ENCODE measurements at regions not wholly inside any gene's neighbourhood (a gene's known extent, or its start where the extent isn't known, plus 50 kb on each side); places are given as distances from the start of the nearest gene placed in this dataset.

DNA sequence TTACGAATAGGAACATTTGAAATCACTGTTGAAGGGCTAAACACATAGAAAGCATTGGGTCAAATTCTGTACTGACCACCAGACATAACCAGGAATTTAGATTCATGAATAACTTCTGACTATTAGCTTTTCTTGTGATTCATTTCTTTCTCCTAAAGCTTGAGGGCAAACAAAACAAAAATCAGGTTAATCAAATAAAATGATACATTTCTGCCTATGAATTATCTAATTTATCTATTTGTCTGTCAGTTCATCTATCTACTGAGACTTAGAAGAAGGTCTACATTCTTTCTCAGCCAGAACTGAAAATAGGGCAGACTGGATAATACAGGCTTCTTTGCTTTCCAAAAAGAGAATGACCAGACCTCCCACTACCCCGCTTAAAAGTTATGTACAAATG is 65.9 kb upstream of the ST3GAL6 start:
- TF ChIP-seq, protein P1, sequence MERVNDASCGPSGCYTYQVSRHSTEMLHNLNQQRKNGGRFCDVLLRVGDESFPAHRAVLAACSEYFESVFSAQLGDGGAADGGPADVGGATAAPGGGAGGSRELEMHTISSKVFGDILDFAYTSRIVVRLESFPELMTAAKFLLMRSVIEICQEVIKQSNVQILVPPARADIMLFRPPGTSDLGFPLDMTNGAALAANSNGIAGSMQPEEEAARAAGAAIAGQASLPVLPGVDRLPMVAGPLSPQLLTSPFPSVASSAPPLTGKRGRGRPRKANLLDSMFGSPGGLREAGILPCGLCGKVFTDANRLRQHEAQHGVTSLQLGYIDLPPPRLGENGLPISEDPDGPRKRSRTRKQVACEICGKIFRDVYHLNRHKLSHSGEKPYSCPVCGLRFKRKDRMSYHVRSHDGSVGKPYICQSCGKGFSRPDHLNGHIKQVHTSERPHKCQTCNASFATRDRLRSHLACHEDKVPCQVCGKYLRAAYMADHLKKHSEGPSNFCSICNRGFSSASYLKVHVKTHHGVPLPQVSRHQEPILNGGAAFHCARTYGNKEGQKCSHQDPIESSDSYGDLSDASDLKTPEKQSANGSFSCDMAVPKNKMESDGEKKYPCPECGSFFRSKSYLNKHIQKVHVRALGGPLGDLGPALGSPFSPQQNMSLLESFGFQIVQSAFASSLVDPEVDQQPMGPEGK (CRISPR knock-in tag; IDR thresholded peaks at IDR 0.05; ENCODE audit: borderline replicate concordance): peak; percentile 53; the same call in 1 of the 2 replicates
- TF ChIP-seq ZFP3 (CRISPR knock-in tag; IDR thresholded peaks at IDR 0.05): no peak
- no peak for TF ChIP-seq TCF4 (CRISPR knock-in tag; IDR thresholded peaks at IDR 0.05; ENCODE audit: borderline replicate concordance)
- no peak for TF ChIP-seq TOX (CRISPR knock-in tag; IDR thresholded peaks at IDR 0.05; ENCODE audit: borderline replicate concordance)
- TF ChIP-seq ZC3H10 (CRISPR knock-in tag; IDR thresholded peaks at IDR 0.05): peak; percentile 79; the same call in 1 of the 2 replicates
- TF ChIP-seq ISL1 (CRISPR knock-in tag; IDR thresholded peaks at IDR 0.05): peak; percentile 77
- no peak for ATAC-seq

DNA sequence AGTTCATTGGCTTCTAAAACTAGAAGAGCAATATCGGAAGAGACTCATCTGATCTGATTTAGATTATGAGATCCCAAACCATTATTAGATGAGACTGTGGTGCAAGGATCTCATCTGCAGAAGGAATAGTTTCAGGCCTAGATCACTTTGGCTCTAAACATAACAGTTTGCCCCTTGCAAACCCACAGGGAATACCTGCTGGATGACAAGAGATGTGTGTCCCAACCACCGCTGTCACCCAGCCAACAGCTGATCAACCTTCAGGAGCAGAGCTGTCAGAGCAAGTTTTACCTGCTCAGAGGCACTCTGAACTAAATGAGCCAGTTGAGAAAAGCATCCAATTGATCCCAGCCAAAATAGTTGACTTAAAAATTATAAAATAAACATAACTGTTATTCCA is 64.0 kb upstream of the ST3GAL6 start:
- ATAC-seq: no peak; the same call in 2 of the 3 replicates
- TF ChIP-seq, protein P2, sequence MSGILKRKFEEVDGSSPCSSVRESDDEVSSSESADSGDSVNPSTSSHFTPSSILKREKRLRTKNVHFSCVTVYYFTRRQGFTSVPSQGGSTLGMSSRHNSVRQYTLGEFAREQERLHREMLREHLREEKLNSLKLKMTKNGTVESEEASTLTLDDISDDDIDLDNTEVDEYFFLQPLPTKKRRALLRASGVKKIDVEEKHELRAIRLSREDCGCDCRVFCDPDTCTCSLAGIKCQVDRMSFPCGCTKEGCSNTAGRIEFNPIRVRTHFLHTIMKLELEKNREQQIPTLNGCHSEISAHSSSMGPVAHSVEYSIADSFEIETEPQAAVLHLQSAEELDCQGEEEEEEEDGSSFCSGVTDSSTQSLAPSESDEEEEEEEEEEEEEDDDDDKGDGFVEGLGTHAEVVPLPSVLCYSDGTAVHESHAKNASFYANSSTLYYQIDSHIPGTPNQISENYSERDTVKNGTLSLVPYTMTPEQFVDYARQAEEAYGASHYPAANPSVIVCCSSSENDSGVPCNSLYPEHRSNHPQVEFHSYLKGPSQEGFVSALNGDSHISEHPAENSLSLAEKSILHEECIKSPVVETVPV (CRISPR knock-in tag; IDR thresholded peaks at IDR 0.05): no peak
- no peak for TF ChIP-seq TCF4 (CRISPR knock-in tag; IDR thresholded peaks at IDR 0.05; ENCODE audit: borderline replicate concordance)

DNA sequence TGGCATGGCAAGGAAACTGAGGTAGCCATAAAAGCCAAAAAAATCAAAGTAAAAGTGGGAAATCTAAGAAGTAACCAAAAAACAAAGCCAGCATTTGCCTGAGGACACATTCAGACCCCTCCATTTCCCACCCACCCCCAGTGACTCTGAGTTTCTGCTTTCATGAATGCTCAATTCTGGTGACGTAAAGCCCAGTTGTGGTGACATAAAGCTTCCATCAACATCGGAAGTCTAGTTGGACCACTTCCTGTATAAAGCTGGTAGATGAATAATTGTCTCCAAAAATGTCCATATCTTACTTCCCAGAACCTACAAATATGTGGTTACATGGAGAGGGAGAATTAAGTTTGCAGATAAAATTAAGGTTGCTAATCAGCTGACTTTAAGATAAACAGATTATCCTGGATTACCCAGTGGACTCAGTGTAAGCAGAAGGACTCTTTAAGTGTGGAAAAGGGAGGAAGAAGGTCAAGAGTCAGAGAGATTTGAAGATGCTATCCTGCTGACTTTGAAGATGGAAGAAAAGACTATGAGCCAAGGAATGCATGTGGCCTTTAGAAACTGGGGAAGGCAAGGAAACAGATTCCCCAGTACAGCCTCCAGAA is 62.0 kb upstream of the ST3GAL6 start:
- no peak for ATAC-seq
- TF ChIP-seq, protein P3, sequence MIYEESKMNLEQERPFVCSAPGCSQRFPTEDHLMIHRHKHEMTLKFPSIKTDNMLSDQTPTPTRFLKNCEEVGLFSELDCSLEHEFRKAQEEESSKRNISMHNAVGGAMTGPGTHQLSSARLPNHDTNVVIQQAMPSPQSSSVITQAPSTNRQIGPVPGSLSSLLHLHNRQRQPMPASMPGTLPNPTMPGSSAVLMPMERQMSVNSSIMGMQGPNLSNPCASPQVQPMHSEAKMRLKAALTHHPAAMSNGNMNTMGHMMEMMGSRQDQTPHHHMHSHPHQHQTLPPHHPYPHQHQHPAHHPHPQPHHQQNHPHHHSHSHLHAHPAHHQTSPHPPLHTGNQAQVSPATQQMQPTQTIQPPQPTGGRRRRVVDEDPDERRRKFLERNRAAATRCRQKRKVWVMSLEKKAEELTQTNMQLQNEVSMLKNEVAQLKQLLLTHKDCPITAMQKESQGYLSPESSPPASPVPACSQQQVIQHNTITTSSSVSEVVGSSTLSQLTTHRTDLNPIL (CRISPR knock-in tag; IDR thresholded peaks at IDR 0.05; ENCODE audit: low read depth): no peak
- TF ChIP-seq TCF4 (CRISPR knock-in tag; IDR thresholded peaks at IDR 0.05; ENCODE audit: borderline replicate concordance) (no peak), ISL1 (CRISPR knock-in tag; IDR thresholded peaks at IDR 0.05) (no peak), ZFP3 (CRISPR knock-in tag; IDR thresholded peaks at IDR 0.05) (0 out of 2 replicates have a peak, but pooled peaks have one; percentile 19)

DNA sequence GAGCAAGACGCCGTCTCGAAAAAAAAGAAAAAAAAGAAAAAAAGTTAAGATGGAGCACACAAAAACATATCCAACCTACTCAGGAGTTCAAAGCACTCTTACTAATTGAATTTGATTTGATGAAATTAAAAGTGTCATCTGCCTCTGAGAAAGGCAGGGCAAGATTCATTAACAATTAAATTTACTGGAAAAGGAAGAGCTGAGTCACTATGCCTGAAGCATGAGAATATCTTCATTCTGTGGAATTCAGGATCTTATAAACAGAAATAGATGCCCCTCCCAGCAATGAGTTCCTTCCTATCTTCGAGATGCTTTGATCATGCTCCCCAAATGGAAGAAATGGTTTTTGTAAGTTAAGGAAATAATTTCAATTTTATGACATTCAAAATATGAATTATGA is 61.0 kb upstream of the ST3GAL6 start:
- ATAC-seq: peak; percentile 77

More for the DNA sequence above, 61.0 kb upstream of the ST3GAL6 start:
- TF ChIP-seq ZC3H10 (CRISPR knock-in tag; IDR thresholded peaks at IDR 0.05): peak; percentile 91
- TF ChIP-seq TCF4 (CRISPR knock-in tag; IDR thresholded peaks at IDR 0.05; ENCODE audit: borderline replicate concordance): no peak
- TF ChIP-seq, protein P1 (CRISPR knock-in tag; IDR thresholded peaks at IDR 0.05; ENCODE audit: borderline replicate concordance): peak; percentile 20; the same call in 1 of the 2 replicates
- TF ChIP-seq BACH2 (CRISPR knock-in tag; IDR thresholded peaks at IDR 0.05; ENCODE audit: borderline replicate concordance): no peak
- TF ChIP-seq TOX (CRISPR knock-in tag; IDR thresholded peaks at IDR 0.05; ENCODE audit: borderline replicate concordance): no peak
- no peak for TF ChIP-seq ZNF8 (CRISPR knock-in tag; IDR thresholded peaks at IDR 0.05)
- TF ChIP-seq, protein P3 (CRISPR knock-in tag; IDR thresholded peaks at IDR 0.05; ENCODE audit: low read depth): no peak
- TF ChIP-seq, protein P2 (CRISPR knock-in tag; IDR thresholded peaks at IDR 0.05): no peak
- TF ChIP-seq ISL1 (CRISPR knock-in tag; IDR thresholded peaks at IDR 0.05): peak; percentile 54; the same call in 1 of the 2 replicates

Measured in SK-N-SH treated with all-trans-retinoic acid at 6 μM for 48 hours (cell line).